ENCODE measurements at regions not wholly inside any gene's neighbourhood (a gene's known extent, or its start where the extent isn't known, plus 50 kb on each side); places are given as distances from the start of the nearest gene placed in this dataset.

DNA sequence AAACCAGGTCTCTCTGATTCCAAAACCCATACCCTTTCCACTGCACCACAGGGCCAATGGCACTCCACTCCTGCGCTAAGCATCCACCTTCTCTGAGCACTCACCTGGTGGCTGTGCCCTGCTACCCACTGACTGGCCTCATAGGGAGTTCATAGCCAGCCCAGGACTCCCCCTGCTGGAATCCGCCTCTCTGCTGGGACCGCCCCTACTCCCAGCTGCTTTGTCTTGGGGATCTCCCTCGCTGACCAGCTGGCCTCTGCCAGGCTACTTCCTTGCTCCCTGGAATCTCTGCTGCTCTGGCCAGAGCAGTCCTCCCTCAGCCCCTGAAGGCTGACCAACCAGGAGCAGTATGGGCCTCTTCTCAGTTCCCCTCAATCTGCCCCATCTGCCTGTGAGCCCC is 129.7 kb downstream of the FAXC start:
- DNase-seq (ENCODE audit: low read depth), result no peak
- TF ChIP-seq, protein P1, sequence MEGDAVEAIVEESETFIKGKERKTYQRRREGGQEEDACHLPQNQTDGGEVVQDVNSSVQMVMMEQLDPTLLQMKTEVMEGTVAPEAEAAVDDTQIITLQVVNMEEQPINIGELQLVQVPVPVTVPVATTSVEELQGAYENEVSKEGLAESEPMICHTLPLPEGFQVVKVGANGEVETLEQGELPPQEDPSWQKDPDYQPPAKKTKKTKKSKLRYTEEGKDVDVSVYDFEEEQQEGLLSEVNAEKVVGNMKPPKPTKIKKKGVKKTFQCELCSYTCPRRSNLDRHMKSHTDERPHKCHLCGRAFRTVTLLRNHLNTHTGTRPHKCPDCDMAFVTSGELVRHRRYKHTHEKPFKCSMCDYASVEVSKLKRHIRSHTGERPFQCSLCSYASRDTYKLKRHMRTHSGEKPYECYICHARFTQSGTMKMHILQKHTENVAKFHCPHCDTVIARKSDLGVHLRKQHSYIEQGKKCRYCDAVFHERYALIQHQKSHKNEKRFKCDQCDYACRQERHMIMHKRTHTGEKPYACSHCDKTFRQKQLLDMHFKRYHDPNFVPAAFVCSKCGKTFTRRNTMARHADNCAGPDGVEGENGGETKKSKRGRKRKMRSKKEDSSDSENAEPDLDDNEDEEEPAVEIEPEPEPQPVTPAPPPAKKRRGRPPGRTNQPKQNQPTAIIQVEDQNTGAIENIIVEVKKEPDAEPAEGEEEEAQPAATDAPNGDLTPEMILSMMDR (IDR thresholded peaks at IDR 0.05; ENCODE audit: insufficient read depth, low read depth, low read length), result no peak
- H3K4me3 ChIP-seq (ENCODE audit: low read depth, low read length), result no peak overlapping the region

- H3K4me3 ChIP-seq (ENCODE audit: low read depth, low read length), result no peak overlapping the region
These were observed 132.5 kb downstream of the FAXC start for GRCh38 chr6:99216959-99217358.

GRCh38 chr6:99195986-99196655 is 153.4 kb downstream of the FAXC start:
- no peak for DNase-seq (ENCODE audit: low read depth)
- H3K4me3 ChIP-seq (ENCODE audit: low read depth, low read length), result no peak overlapping the region
- TF ChIP-seq, protein P1 (IDR thresholded peaks at IDR 0.05; ENCODE audit: insufficient read depth, low read depth, low read length), result no peak

More at GRCh38 chr6:99216959-99217358, 132.5 kb downstream of the FAXC start:
- TF ChIP-seq, protein P1 (IDR thresholded peaks at IDR 0.05; ENCODE audit: insufficient read depth, low read depth, low read length), result no peak
- no peak for DNase-seq (ENCODE audit: low read depth)

DNA sequence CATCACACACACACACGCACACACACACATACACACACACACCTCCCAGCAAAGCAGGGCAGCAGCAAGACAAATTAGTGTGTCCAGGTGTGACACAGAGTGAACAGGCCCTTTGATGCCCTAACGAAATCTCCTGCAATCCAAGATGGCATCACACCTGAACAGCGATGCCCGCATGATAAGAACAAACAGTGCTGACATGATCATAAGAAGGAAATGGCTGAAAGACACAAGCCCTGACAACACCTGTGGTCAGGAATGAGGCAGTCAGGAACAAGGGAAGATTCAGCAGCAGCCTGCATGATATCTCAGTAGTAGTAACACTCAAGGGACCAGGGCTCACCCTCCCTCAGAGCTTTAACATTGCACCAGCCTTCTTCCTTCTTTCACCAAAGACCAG is 156.9 kb downstream of the FAXC start:
- H3K4me3 ChIP-seq (ENCODE audit: low read depth, low read length), result no peak overlapping the region
- no peak for DNase-seq (ENCODE audit: low read depth)
- TF ChIP-seq, protein P1 (IDR thresholded peaks at IDR 0.05; ENCODE audit: insufficient read depth, low read depth, low read length), result no peak

- H3K4me3 ChIP-seq (ENCODE audit: low read depth, low read length), result no peak overlapping the region
- TF ChIP-seq, protein P1 (IDR thresholded peaks at IDR 0.05; ENCODE audit: insufficient read depth, low read depth, low read length), result no peak
These were observed 159.4 kb downstream of the FAXC start for GRCh38 chr6:99189823-99190721.

GRCh38 chr6:99187429-99187828 is 162.0 kb downstream of the FAXC start:
- TF ChIP-seq, protein P1 (IDR thresholded peaks at IDR 0.05; ENCODE audit: insufficient read depth, low read depth, low read length), result no peak
- no peak overlapping the region for H3K4me3 ChIP-seq (ENCODE audit: low read depth, low read length)
- no peak for DNase-seq (ENCODE audit: low read depth)

More at GRCh38 chr6:99189823-99190721, 159.4 kb downstream of the FAXC start:
- DNase-seq (ENCODE audit: low read depth), result no peak
